K562 (cell line): ENCODE measurements at regions not wholly inside any gene's neighbourhood (a gene's known extent, or its start where the extent isn't known, plus 50 kb on each side); places are given as distances from the start of the nearest gene placed in this dataset.

Experiments used
- ATAC-seq: fragments of 200-7000 bp; cut with Tn5 transposase; 3 replicates; pipeline ENCODE4 v1.9.1; 2020; ENCODE audit warnings: moderate library complexity
- BruUV-seq: library from RNA; stranded (reverse); fragments of 400-500 nt; replicated peaks from 2 replicates; lab custom pipeline; 2021; lab: Mats Ljungman, UMichigan
- CTCF ChIA-PET: fragments of 300-600 bp; formaldehyde crosslinking; extraction: SDS; loops from one replicate; lab custom pipeline; 2021; ENCODE audit warnings: low intra/inter-chr PET ratio; lab: Yijun Ruan, JAX
- POLR2A ChIA-PET: fragments of 300-600, 350-650 bp; sonication (Branson Sonifier 250); formaldehyde crosslinking; extraction: SDS; loops from one replicate; lab custom pipeline; 2021; ENCODE audit warnings: antibody characterized with exemption, inconsistent platforms; lab: Yijun Ruan, JAX
- DNase-seq, 4 experiments: peaks; one replicate each; pipeline versions ENCODE4 v3.0.0 to v3.0.0-alpha.2; 2011 to 2018; ENCODE audit warnings: low spot score in 3 of 4, mixed read lengths in 3 of 4; ENCODE audit errors: extremely low read depth in 1 of 4
- FAIRE-seq: peaks from 2 replicates; lab custom pipeline; 2011; peaks lifted over from hg19 to GRCh38; lab: Jason Lieb, UNC
- H2AFZ ChIP-seq: 2 replicates; pipeline ENCODE4 v1.6.0; 2011; ENCODE audit warnings: low read depth, low read length, control low read depth, inconsistent platforms
- H3K27ac ChIP-seq: fragments of 200-600 bp; 3 replicates; pipeline ENCODE4 v1.8.0; 2011; ENCODE audit warnings: low read depth, mild to moderate bottlenecking, control low read depth, inconsistent platforms, low read length, moderate library complexity, mixed read lengths; ENCODE audit errors: extremely low read depth
- H3K27me3 ChIP-seq, 2 experiments: fragments of 300-600 bp in 1 of 2; 2 replicates in 1 of 2; 3 replicates in 1 of 2; pipeline versions ENCODE4 v1.6.0 to v1.8.0; 2011; ENCODE audit warnings: inconsistent platforms in 2 of 2, low read length in 2 of 2, mild to moderate bottlenecking in 1 of 2, mixed read lengths in 1 of 2, moderate library complexity in 1 of 2; ENCODE audit not compliant: control insufficient read depth in 2 of 2, insufficient read depth in 2 of 2
- H3K36me3 ChIP-seq: fragments of 300-600 bp; 3 replicates; pipeline ENCODE4 v1.8.0; 2011; ENCODE audit warnings: mild to moderate bottlenecking, low read length, inconsistent platforms; ENCODE audit not compliant: control insufficient read depth, insufficient read depth
- H3K4me1 ChIP-seq, 2 experiments: fragments of 200-600 bp in 1 of 2; replicated peaks in 1 of 2; 2 replicates in 1 of 2; 3 replicates in 1 of 2; pipeline versions ENCODE4 v1.5.1 to v1.8.0; 2011; ENCODE audit warnings: inconsistent platforms in 2 of 2, low read length in 2 of 2, mild to moderate bottlenecking in 1 of 2, mixed read lengths in 1 of 2, moderate library complexity in 1 of 2; ENCODE audit not compliant: control insufficient read depth in 2 of 2, insufficient read depth in 2 of 2
- H3K4me2 ChIP-seq: 2 replicates; pipeline ENCODE4 v1.6.1; 2011; ENCODE audit warnings: low read length, control low read depth, inconsistent platforms, mixed read lengths; ENCODE audit not compliant: insufficient read depth
- H3K4me3 ChIP-seq: fragments of 200-600 bp; sonication (generic), shearing (Covaris generic); 2 replicates; pipeline ENCODE4 v1.5.1; 2016; ENCODE audit warnings: control low read depth, inconsistent platforms
- H3K79me2 ChIP-seq: fragments of 200-600 bp; 3 replicates; pipeline ENCODE4 v1.8.0; 2011; ENCODE audit warnings: low read length, inconsistent platforms; ENCODE audit not compliant: control insufficient read depth, insufficient read depth
- H3K9ac ChIP-seq, 2 experiments: 2 replicates each; pipeline versions ENCODE4 v1.6.0 to v1.6.1; 2011; ENCODE audit warnings: low read depth in 2 of 2, low read length in 2 of 2, control low read depth in 1 of 2, inconsistent platforms in 1 of 2, mild to moderate bottlenecking in 1 of 2, mixed read lengths in 1 of 2; ENCODE audit not compliant: insufficient read depth in 1 of 2
- H3K9me1 ChIP-seq: one replicate; pipeline ENCODE4 v1.6.0; 2011; ENCODE audit warnings: inconsistent platforms, mild to moderate bottlenecking, low read length, moderate library complexity; ENCODE audit not compliant: control insufficient read depth, insufficient read depth
- H3K9me3 ChIP-seq: replicated peaks from 2 replicates; pipeline ENCODE4 v1.5.1; 2011; ENCODE audit warnings: low read depth, low read length, inconsistent platforms; ENCODE audit not compliant: control insufficient read depth, insufficient read depth
- H4K20me1 ChIP-seq: replicated peaks from 2 replicates; pipeline ENCODE4 v1.6.1; 2011; ENCODE audit warnings: low read length, inconsistent platforms, mixed read lengths; ENCODE audit not compliant: control insufficient read depth, insufficient read depth
- CC2D1A ChIP-seq: fragments of 450-650 bp; IDR thresholded peaks from 2 replicates; pipeline ENCODE4 v1.6.1; 2017; ENCODE audit warnings: mild to moderate bottlenecking
- FOXM1 ChIP-seq, 2 experiments: fragments of 450-650 bp in 1 of 2; sonication (generic) in 1 of 2; formaldehyde crosslinking in 1 of 2; IDR thresholded peaks; 2 replicates each; pipeline versions ENCODE4 v1.6.1 to v1.9.0; 2017 to 2022; ENCODE audit warnings: low read depth in 2 of 2, mild to moderate bottlenecking in 2 of 2, missing genetic modification reagents in 1 of 2, moderate library complexity in 1 of 2
- NFE2 ChIP-seq: IDR thresholded peaks from 2 replicates; pipeline ENCODE4 v1.6.1; 2014; ENCODE audit warnings: antibody characterized with exemption, low read depth
- PATZ1 ChIP-seq: fragments of 250-450 bp; sonication (Bioruptor Pico); IDR thresholded peaks from 2 replicates; pipeline ENCODE4 v1.5.0; 2020; ENCODE audit warnings: mild to moderate bottlenecking, borderline replicate concordance
- PTTG1 ChIP-seq: fragments of 450-650 bp; IDR thresholded peaks from 2 replicates; pipeline ENCODE4 v1.6.1; 2016; ENCODE audit warnings: low read depth, mild to moderate bottlenecking, missing genetic modification characterization, missing compliant biosample characterization
- RFX7 ChIP-seq: fragments of 250-450 bp; sonication (Bioruptor Pico); IDR thresholded peaks from 2 replicates; pipeline ENCODE4 v1.5.1; 2021; ENCODE audit warnings: mild to moderate bottlenecking
- SMAD2 ChIP-seq: fragments of 150-350 bp; IDR thresholded peaks from 2 replicates; pipeline ENCODE4 v1.6.1; 2014; ENCODE audit warnings: low read depth, mild to moderate bottlenecking, low read length
- ZMIZ1 ChIP-seq, 2 experiments: fragments of 150-350 bp in 1 of 2; IDR thresholded peaks; 2 replicates each; pipeline ENCODE4 v1.6.1; 2012 to 2016; ENCODE audit warnings: low read depth in 2 of 2, low read length in 2 of 2, mild to moderate bottlenecking in 1 of 2, moderate library complexity in 1 of 2
- ZNF280B ChIP-seq: fragments of 250-450 bp; sonication (Bioruptor Pico); IDR thresholded peaks from 2 replicates; pipeline ENCODE4 v1.5.1; 2021; ENCODE audit warnings: mild to moderate bottlenecking
- ZNF282 ChIP-seq: sonication (generic); formaldehyde crosslinking; IDR thresholded peaks from 2 replicates; pipeline ENCODE4 v1.8.1; 2023; ENCODE audit warnings: missing genetic modification reagents
- WGBS: fragments of 100-300 bp; shearing (Covaris generic); methylation state at CpG from one replicate; pipeline ENCODE4 v1.1.6; 2016; ENCODE audit warnings: low coverage, mixed read lengths; ENCODE audit not compliant: insufficient coverage; ENCODE audit errors: missing lambda C conversion rate; 5-methylcytosine and 5-hydroxymethylcytosine counted together
- in situ Hi-C: fragments of 300-500 bp; cut with MboI; formaldehyde crosslinking; loops from 4 replicates; pipeline ENCODE4 v1.15.0; 2018; ENCODE audit warnings: inconsistent platforms, mixed read lengths
- intact Hi-C: fragments of 100-400 bp; cut with micrococcal nuclease; formaldehyde crosslinking; loops from 2 replicates; pipeline ENCODE4 v1.14.2; 2022
- TF ChIP-seq, protein P1 (sequence below): sonication (generic); formaldehyde crosslinking; IDR thresholded peaks from 2 replicates; pipeline ENCODE4 v1.8.1; 2023; ENCODE audit warnings: mild to moderate bottlenecking, missing genetic modification reagents
- TF ChIP-seq, protein P2 (sequence below): fragments of 250-450 bp; sonication (Bioruptor Pico); IDR thresholded peaks from 2 replicates; pipeline ENCODE4 v1.4.0; 2020; ENCODE audit warnings: borderline replicate concordance

GRCh38 chr3:15926871-15927270 is 129.1 kb upstream of the ANKRD28 start:
- Histone ChIP-seq H3K4me2 (no peak overlapping the region), H3K27me3 (0 out of 5 replicates have a peak, but pooled peaks cover 0 to 4% of the 10 kb centered on the region in 2 experiments), H3K79me2 (no peaks in the 10 kb centered on the region), H3K4me3 (no peak overlapping the region), H3K36me3 (no peaks in the 10 kb centered on the region), H3K9ac (no peak overlapping the region), H3K27ac (no peak overlapping the region), H3K9me3 (no peaks in the 10 kb centered on the region), H3K9me1 (no peaks in the 10 kb centered on the region), H2AFZ (no peak overlapping the region), H3K4me1 (no peaks in the 10 kb centered on the region), H4K20me1 (no peaks in the 10 kb centered on the region)
- FAIRE-seq = no peak
- DNase-seq = no peak
- CTCF ChIA-PET = no interaction called here
- BruUV-seq = no TSS peak
- ATAC-seq = no peak
- intact Hi-C loops = no loop called here
- POLR2A ChIA-PET = no interaction called here
- in situ Hi-C loops = no loop called here
- WGBS = 0% methylated on average over 2 of the region's 2 CpGs
- TF ChIP-seq SMAD2 (no peak), PTTG1 (no peak), PATZ1 (CRISPR knock-in tag) (no peak), NFE2 (no peak), ZMIZ1 (IDR thresholded peaks at IDR 0.05; ENCODE audit: low read depth in 2 of 2, low read length in 2 of 2) (no peak), ZNF280B (CRISPR knock-in tag) (no peak), RFX7 (no peak), ZNF282 (CRISPR knock-in tag) (no peak), CC2D1A (no peak), FOXM1 (IDR thresholded peaks at IDR 0.05; ENCODE audit: low read depth) (no peak), FOXM1 (CRISPR knock-in tag; IDR thresholded peaks at IDR 0.05; ENCODE audit: low read depth) (no peak)
- TF ChIP-seq, protein P1, sequence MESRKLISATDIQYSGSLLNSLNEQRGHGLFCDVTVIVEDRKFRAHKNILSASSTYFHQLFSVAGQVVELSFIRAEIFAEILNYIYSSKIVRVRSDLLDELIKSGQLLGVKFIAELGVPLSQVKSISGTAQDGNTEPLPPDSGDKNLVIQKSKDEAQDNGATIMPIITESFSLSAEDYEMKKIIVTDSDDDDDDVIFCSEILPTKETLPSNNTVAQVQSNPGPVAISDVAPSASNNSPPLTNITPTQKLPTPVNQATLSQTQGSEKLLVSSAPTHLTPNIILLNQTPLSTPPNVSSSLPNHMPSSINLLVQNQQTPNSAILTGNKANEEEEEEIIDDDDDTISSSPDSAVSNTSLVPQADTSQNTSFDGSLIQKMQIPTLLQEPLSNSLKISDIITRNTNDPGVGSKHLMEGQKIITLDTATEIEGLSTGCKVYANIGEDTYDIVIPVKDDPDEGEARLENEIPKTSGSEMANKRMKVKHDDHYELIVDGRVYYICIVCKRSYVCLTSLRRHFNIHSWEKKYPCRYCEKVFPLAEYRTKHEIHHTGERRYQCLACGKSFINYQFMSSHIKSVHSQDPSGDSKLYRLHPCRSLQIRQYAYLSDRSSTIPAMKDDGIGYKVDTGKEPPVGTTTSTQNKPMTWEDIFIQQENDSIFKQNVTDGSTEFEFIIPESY (CRISPR knock-in tag) = no peak
- TF ChIP-seq, protein P2, sequence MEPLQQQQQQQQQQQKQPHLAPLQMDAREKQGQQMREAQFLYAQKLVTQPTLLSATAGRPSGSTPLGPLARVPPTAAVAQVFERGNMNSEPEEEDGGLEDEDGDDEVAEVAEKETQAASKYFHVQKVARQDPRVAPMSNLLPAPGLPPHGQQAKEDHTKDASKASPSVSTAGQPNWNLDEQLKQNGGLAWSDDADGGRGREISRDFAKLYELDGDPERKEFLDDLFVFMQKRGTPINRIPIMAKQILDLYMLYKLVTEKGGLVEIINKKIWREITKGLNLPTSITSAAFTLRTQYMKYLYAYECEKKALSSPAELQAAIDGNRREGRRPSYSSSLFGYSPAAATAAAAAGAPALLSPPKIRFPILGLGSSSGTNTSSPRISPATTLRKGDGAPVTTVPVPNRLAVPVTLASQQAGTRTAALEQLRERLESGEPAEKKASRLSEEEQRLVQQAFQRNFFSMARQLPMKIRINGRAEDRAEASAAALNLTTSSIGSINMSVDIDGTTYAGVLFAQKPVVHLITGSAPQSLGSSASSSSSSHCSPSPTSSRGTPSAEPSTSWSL (CRISPR knock-in tag) = no peak
